GM18517 (cell line): ENCODE measurements at regions not wholly inside any gene's neighbourhood (a gene's known extent, or its start where the extent isn't known, plus 50 kb on each side); places are given as distances from the start of the nearest gene placed in this dataset.
A peak's percentile ranks its signal among the peaks of the same experiment; 100 is the strongest.
"Not testable (repeated sequence)": the region's sequence is repeated elsewhere in the genome, so short reads cannot be mapped to it uniquely, and the experiment has no call there.

Experiments
- ATAC-seq: cut with Tn5 transposase; IDR thresholded peaks from one replicate; pipeline ENCODE4 v1.9.1; 2021; ENCODE audit warnings: mild to moderate bottlenecking, moderate library complexity; ENCODE audit not compliant: unreplicated experiment

- ATAC-seq = no peak
These were observed 399.2 kb downstream of the CPS1 start for GRCh38 chr2:210955591-210955990.

DNA sequence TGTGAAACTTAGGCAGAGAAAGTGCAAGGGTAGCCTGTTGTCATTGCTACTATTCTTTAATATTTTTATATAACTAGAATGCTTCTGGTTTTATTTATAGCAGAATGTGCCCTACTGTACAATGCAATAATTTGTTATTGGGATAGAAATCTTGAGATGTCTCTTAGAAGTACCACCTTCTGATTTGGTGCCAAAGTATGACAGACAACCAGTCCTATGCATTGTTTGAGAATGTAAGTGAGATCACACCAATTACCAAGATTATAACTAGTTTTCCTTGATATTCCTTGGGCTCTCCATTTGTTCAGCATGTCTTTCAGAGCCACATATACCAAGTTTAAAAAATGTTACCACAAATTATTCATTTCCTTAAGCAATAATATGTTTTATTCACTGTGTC lies 399.7 kb downstream of the CPS1 start:
- no peak for ATAC-seq

- ATAC-seq = no peak
These were observed 404.9 kb downstream of the CPS1 start for GRCh38 chr2:210961249-210961648.

- no peak for ATAC-seq
These were observed 407.0 kb downstream of the CPS1 start for GRCh38 chr2:210963386-210963785.

- no peak for ATAC-seq
These were observed 407.9 kb downstream of the CPS1 start for GRCh38 chr2:210964141-210964764.

GRCh38 chr2:210965472-210965871 lies 409.1 kb downstream of the CPS1 start:
- no peak for ATAC-seq

GRCh38 chr2:210966330-210966729 lies 409.9 kb downstream of the CPS1 start:
- ATAC-seq = no peak

GRCh38 chr2:210971431-210971830 lies 415.0 kb downstream of the CPS1 start:
- no peak for ATAC-seq

- ATAC-seq = not testable (repeated sequence)
These were observed 430.4 kb downstream of the CPS1 start for GRCh38 chr2:210986806-210987205.

DNA sequence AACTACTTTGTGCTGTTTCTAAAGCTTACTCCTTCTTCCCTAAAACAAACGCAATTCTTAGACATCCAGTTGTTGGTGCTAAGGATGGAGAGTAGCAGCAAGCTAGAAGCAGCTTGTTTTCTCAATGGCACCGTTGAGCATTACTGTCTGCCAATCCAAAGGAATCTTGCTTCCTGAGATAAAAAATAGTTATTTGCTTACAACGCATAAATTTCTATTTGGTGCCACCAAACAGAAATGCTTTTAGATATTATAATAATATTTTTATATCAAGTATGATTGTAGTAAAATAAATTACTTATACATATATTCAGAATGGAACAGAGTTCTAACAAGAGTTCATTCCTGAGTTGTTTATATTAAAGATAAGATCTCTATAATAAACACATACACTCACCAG lies 434.7 kb downstream of the CPS1 start:
- ATAC-seq = no peak

DNA sequence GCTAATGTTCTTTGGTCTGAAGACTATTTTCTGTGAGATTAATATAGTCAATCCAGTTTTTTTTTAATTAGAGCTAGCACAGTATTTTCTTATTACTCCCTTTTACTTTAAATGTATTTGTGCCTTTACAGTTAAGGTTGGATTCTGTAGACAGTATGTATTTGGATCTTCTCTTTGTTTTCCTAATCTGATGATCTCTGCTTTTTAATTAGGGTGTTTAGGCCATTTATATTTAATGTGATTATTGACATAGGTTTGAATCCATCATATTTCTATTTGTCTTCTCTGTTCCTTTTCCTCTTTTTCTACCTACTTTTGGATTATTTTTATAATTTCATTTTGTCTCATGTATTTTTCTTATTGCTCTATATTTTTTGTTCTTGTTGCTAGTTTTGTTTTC lies 437.7 kb downstream of the CPS1 start:
- no peak for ATAC-seq

GRCh38 chr2:210997373-210997772 lies 441.0 kb downstream of the CPS1 start:
- no peak for ATAC-seq

- ATAC-seq = no peak
These were observed 441.9 kb downstream of the CPS1 start for GRCh38 chr2:210998334-210998733.

DNA sequence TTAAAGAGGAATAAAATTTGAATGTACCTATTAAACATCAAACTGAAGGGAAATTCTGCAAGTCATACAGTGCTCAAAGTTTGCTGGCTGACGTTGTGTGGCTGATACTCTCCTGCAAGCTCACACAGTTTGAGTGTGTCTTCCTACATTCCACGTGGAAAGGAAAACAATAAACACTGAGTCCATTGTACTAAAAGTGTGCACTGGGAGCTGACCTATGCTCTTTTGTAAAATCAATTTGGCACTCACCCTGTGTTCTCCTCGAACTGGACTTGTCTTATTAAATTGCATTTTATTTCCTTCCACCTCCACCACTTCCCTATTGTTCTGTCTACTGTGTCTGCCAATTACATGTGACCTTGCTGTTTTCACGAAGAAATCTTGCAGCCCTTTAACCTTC lies 458.0 kb downstream of the CPS1 start:
- ATAC-seq = no peak

GRCh38 chr2:211014906-211015305 lies 458.5 kb downstream of the CPS1 start:
- ATAC-seq = no peak

- ATAC-seq = not testable (repeated sequence)
These were observed 468.7 kb downstream of the CPS1 start for GRCh38 chr2:211025089-211025488.

DNA sequence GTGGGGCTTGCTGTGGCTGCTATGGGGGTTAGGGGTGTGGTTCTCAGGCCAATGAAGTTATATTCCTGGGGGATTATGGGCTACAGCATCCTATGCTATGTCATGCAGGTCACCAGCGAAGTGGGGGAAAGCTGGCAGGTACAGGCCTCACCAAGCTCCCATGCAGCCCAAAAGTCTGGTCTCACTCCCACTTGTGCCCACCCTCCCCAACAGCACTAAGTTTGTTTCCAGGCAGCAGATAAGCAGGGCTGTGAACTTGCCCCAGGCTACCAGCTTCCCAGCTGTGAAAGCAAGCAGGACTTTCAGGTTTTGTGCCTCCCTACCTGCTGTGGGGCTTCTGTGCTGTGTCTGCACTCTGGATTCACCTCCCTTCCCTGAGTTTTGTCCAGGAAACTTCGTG lies 469.7 kb downstream of the CPS1 start:
- no peak for ATAC-seq

- no peak for ATAC-seq
These were observed 471.6 kb downstream of the CPS1 start for GRCh38 chr2:211027976-211028375.

GRCh38 chr2:211033765-211034164 lies 477.4 kb downstream of the CPS1 start:
- no peak for ATAC-seq

DNA sequence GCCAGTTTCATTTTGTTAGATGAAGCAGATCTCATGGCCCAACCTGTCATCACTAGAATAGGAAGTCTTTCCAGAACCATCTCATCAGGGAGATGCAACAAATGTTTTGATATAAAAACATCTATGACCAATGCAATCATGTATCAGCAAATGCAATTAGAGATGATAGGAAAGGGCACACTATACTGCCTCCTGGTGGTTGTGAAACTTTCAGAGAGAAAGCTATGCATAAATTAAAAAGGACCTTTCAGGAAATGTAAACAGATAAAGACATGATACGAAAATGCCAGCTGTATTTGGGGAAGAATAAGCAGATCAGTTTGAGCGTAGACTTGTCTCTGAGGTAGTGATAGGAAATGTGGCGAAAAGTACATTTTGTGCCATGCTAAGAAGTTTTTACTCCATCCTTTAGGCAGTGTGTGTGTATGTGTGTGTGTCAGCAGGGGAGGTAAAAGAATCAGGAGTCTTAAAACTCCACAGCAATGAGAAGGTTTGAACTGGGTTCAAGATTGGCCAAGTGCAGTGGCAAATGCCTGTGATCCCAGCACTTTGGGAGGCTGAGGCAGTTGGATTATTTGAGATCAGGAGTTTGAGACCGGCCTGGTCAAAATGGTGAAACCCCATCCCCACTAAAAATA lies 479.3 kb downstream of the CPS1 start:
- peak; percentile 76 for ATAC-seq

GRCh38 chr2:211045025-211045424 lies 488.6 kb downstream of the CPS1 start:
- ATAC-seq = no peak

GRCh38 chr2:211049321-211050018 lies 493.1 kb downstream of the CPS1 start:
- ATAC-seq = no peak
